GM12878 (cell line): ENCODE measurements at regions not wholly inside any gene's neighbourhood (a gene's known extent, or its start where the extent isn't known, plus 50 kb on each side); places are given as distances from the start of the nearest gene placed in this dataset.

ENCODE experiments used
- E2F4 ChIP-seq: IDR thresholded peaks from 2 replicates; pipeline ENCODE4 v1.6.1; 2012; ENCODE audit warnings: low read depth, low read length, improper control_type of control experiment
- E4F1 ChIP-seq: fragments of 450-650 bp; IDR thresholded peaks from 2 replicates; pipeline ENCODE4 v1.6.1; 2018; ENCODE audit warnings: borderline replicate concordance, mild to moderate bottlenecking; ENCODE audit not compliant: partially characterized antibody
- MYC ChIP-seq: IDR thresholded peaks from 2 replicates; pipeline ENCODE4 v1.6.1; 2011; ENCODE audit warnings: mild to moderate bottlenecking, low read length, moderate library complexity, inconsistent platforms; ENCODE audit not compliant: insufficient read depth, insufficient replicate concordance, insufficient read length, severe bottlenecking
- NKRF ChIP-seq: fragments of 450-650 bp; conservative IDR thresholded peaks from 2 replicates; pipeline ENCODE4 v1.6.1; 2017; ENCODE audit warnings: mild to moderate bottlenecking, moderate library complexity
- RELB ChIP-seq: fragments of 450-650 bp; IDR thresholded peaks from 2 replicates; pipeline ENCODE4 v1.6.1; 2017; ENCODE audit warnings: low read depth, mild to moderate bottlenecking, moderate library complexity
- ZNF24 ChIP-seq: fragments of 450-650 bp; IDR thresholded peaks from 2 replicates; pipeline ENCODE4 v1.6.1; 2017; ENCODE audit warnings: antibody characterized with exemption, mild to moderate bottlenecking
- ZZZ3 ChIP-seq: IDR thresholded peaks from 2 replicates; pipeline ENCODE4 v1.6.1; 2011; ENCODE audit warnings: low read depth; ENCODE audit not compliant: control insufficient read depth, insufficient read length

GRCh38 chr9:16136961-16137360, 584.1 kb downstream of the CCDC171 start (continued):
- TF ChIP-seq E4F1 (no peak), NKRF (no peak), E2F4 (no peak), ZNF24 (no peak), ZZZ3 (no peak), MYC (no peak), RELB (no peak)
